Ovary (tissue), 7 donors: ENCODE measurements at regions not wholly inside any gene's neighbourhood (a gene's known extent, or its start where the extent isn't known, plus 50 kb on each side); places are given as distances from the start of the nearest gene placed in this dataset.

ENCODE experiments used
- DNase-seq, 5 donors: peaks; one replicate each; pipeline ENCODE4 v3.0.0-alpha.2; 2019 to 2020
- H3K27ac ChIP-seq, 2 donors: fragments of 200-600 bp; one replicate each; pipeline versions ENCODE4 v1.5.1 to v1.8.0; 2019 to 2022
- H3K27me3 ChIP-seq: fragments of 200-600 bp; one replicate; pipeline ENCODE4 v1.8.0; 2022
- H3K36me3 ChIP-seq: fragments of 200-600 bp; sonication (generic); one replicate; pipeline ENCODE4 v1.5.1; 2019
- H3K4me1 ChIP-seq: one replicate; pipeline ENCODE4 v1.8.1; 2013; ENCODE audit warnings: mild to moderate bottlenecking, moderate library complexity; ENCODE audit not compliant: insufficient read depth
- H3K4me3 ChIP-seq: fragments of 200-600 bp; sonication (generic); one replicate; pipeline ENCODE4 v1.5.1; 2017
- H3K9me3 ChIP-seq, 2 donors: fragments of 200-600 bp in 1 of 2; sonication (generic) in 1 of 2; one replicate each; pipeline versions ENCODE4 v1.5.1 to v1.8.1; 2013 to 2019; ENCODE audit warnings: mild to moderate bottlenecking in 1 of 2, moderate library complexity in 1 of 2
- EP300 ChIP-seq: sonication (generic); formaldehyde crosslinking; IDR thresholded peaks from one replicate; pipeline ENCODE4 v1.6.1; 2017; ENCODE audit warnings: antibody characterized with exemption
- POLR2A ChIP-seq: fragments of 450-650 bp; IDR thresholded peaks from one replicate; pipeline ENCODE4 v1.6.1; 2017; ENCODE audit warnings: antibody characterized with exemption, mild to moderate bottlenecking, moderate library complexity
- WGBS, 3 donors: extraction: QIAGEN DNeasy Blood & Tissue Kit in 1 of 3; methylation state at CpG; one replicate each; pipeline versions ENCODE4 v1.1.5 to v1.1.7; 2013 to 2017; 5-methylcytosine and 5-hydroxymethylcytosine counted together
- intact Hi-C, 4 donors: fragments of 100-400 bp; cut with DNase I; formaldehyde crosslinking; loops; one replicate each; pipeline versions ENCODE4 v1.11.0 to v1.15.1; 2022 to 2023
- TF ChIP-seq, protein P1 (sequence below), 3 donors: fragments of 450-650 bp in 2 of 3; fragments of 200-600 bp in 1 of 3; IDR thresholded peaks; one replicate each; pipeline versions ENCODE4 v1.5.1 to v1.8.0; 2016 to 2022; ENCODE audit warnings: antibody characterized with exemption in 3 of 3, mild to moderate bottlenecking in 1 of 3
- donor health status: DM: no; HTN: no; CAD: no; lungs with moderate emphysema.
- donor health status: DM: no; HTN: no; CAD: no.
- donor health status: Bipolar disorder and iron deficiency.
- donor health status: DM: no; HTN: no; CAD: no.
- donor health status: DM: yes; HTN: yes; CAD: no.

DNA sequence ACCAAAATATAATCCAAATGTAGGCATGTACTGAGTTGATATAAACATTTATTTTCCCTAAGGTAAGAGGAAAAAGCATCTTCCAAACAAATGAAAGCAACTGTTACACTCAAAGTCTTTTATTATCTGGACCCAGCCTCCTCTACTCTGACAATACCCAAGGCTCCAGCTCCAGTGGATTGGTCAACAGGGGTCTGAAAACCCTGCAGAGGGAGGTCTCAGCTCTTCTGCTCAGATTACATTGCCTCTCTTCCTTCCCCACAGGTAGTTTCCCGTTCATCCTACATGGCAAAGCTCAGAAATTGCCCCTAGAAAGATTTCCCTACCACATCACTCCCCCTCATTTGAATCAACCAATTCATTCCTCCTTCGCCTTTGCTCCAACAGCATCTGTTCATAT, 457.0 kb downstream of the METTL4 start:
- no peak overlapping the region for H3K4me3 ChIP-seq
- no peaks in the 10 kb centered on the region for H3K9me3 ChIP-seq
- no peak for TF ChIP-seq POLR2A
- TF ChIP-seq, protein P1, sequence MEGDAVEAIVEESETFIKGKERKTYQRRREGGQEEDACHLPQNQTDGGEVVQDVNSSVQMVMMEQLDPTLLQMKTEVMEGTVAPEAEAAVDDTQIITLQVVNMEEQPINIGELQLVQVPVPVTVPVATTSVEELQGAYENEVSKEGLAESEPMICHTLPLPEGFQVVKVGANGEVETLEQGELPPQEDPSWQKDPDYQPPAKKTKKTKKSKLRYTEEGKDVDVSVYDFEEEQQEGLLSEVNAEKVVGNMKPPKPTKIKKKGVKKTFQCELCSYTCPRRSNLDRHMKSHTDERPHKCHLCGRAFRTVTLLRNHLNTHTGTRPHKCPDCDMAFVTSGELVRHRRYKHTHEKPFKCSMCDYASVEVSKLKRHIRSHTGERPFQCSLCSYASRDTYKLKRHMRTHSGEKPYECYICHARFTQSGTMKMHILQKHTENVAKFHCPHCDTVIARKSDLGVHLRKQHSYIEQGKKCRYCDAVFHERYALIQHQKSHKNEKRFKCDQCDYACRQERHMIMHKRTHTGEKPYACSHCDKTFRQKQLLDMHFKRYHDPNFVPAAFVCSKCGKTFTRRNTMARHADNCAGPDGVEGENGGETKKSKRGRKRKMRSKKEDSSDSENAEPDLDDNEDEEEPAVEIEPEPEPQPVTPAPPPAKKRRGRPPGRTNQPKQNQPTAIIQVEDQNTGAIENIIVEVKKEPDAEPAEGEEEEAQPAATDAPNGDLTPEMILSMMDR (IDR thresholded peaks at IDR 0.05) = no peak
- no peak for TF ChIP-seq EP300
- intact Hi-C loops = no loop called here
- H3K36me3 ChIP-seq = no peaks in the 10 kb centered on the region
- WGBS, 3 donors = 33 to 41% (median 39%) methylated on average over 2 of the region's 2 CpGs
- DNase-seq = no peak
- no peaks in the 10 kb centered on the region for H3K4me1 ChIP-seq
- H3K27ac ChIP-seq = no peak overlapping the region
- H3K27me3 ChIP-seq = no peaks in the 10 kb centered on the region

DNA sequence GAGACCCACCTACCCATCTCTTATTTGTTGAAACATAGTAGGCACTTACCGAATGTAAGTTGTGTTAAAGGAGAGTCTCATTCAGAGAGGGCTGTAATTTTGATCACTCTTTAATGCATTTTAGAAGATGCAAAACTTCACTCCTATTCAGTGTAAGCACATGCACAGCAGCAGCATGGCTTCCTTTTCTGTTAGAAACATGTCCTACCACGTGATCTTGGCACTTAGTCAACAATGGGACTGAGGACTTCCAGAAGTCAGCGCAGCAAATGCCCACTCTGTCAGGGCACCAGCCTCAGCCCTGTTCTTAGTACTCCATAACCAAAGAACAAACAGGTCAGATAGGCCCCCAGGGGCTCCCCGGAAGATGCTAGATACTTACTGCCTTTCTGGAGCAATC, 456.5 kb downstream of the METTL4 start:
- H3K36me3 ChIP-seq = no peaks in the 10 kb centered on the region
- intact Hi-C loops = no loop called here
- H3K27ac ChIP-seq = no peak overlapping the region
- DNase-seq = no peak
- H3K4me3 ChIP-seq = no peak overlapping the region
- no peaks in the 10 kb centered on the region for H3K4me1 ChIP-seq
- no peak for TF ChIP-seq POLR2A
- 71 to 82% (median 81%) methylated on average over 4 of the region's 4 CpGs for WGBS, 3 donors
- no peaks in the 10 kb centered on the region for H3K9me3 ChIP-seq
- H3K27me3 ChIP-seq = no peaks in the 10 kb centered on the region

DNA sequence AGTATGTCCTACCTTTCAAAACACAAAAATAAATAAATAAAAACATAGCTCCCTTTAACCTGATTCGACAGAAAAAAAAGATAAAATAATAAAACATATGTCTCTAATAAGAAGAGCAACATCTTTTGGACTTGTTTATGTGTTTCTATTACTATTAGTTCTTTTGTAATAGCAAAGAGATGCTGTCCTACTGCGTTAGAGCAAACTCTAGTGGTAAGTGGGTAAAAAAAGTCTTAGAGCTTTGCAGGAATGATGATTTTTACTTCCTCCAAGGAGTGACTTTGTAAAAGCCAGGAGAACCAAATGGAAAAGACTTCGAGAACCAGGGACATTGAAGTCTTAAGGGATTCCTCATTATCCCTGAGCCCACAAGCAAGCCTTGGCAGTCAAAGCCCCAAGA, 450.1 kb downstream of the METTL4 start:
- TF ChIP-seq EP300 = no peak
- 45 to 57% (median 46%) methylated on average over 3 of the region's 3 CpGs for WGBS, 3 donors
- H3K4me1 ChIP-seq = no peaks in the 10 kb centered on the region
- no peaks in the 10 kb centered on the region for H3K27me3 ChIP-seq
- intact Hi-C loops = loop anchor here in 1 of 4 donors (10.0 kb wide), 1 partner anchor 46 kb away; no protein-coding TSS in a partner anchor
- H3K9me3 ChIP-seq = no peaks in the 10 kb centered on the region
- H3K36me3 ChIP-seq = no peaks in the 10 kb centered on the region
- H3K4me3 ChIP-seq = no peak overlapping the region
- no peak overlapping the region for H3K27ac ChIP-seq
- no peak for DNase-seq

DNA sequence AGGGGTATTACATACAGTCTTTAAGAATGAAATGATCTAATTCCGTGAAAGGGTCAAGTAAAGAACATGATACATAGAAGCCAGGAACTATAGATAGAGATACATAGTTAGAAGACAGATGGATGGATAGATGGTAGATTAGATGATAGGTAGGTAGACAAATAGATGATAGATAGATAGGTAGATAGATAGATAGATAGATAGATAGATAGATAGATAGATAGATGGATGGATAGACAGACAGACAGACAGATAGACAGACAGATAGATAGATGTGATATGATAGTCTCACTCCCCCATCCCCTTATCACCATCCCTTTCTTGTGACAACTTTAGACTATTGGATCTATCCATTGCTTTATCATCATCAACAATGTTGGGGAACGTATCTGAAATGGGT, 448.2 kb downstream of the METTL4 start:
- Histone ChIP-seq H3K4me1 (no peaks in the 10 kb centered on the region), H3K9me3 (no peaks in the 10 kb centered on the region), H3K4me3 (no peak overlapping the region), H3K27ac (no peak overlapping the region), H3K36me3 (no peaks in the 10 kb centered on the region), H3K27me3 (no peaks in the 10 kb centered on the region)
- intact Hi-C loops = loop anchor here in 1 of 4 donors (10.0 kb wide), 1 partner anchor 48 kb away; no protein-coding TSS in a partner anchor
- DNase-seq = no peak
- TF ChIP-seq, protein P1 (IDR thresholded peaks at IDR 0.05) = no peak
- no peak for TF ChIP-seq EP300
- 83 to 89% (median 88%) methylated on average over 2 of the region's 2 CpGs for WGBS, 3 donors

DNA sequence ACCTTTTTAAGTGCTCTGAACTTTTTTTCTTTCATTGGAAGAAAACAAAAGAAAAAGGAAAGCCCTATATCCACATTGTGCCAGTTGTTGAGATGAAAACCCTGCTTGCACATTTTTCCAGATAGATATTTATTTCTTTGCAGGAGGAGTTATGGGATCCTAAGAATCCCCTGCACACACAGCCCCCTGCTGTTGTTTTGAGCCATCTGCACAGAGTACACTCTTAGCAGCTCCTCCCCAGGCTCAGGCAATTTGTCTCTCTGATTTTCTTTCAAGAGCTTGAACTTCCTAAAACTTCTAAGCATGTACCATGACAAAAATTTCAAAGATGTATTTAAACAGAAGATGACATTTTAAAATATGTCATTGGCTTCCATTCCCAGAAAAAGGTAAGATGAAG, 436.9 kb downstream of the METTL4 start:
- TF ChIP-seq EP300 (no peak), POLR2A (no peak)
- TF ChIP-seq, protein P1 (IDR thresholded peaks at IDR 0.05) = no peak
- Histone ChIP-seq H3K4me1 (no peaks in the 10 kb centered on the region), H3K27me3 (no peaks in the 10 kb centered on the region), H3K27ac (no peak overlapping the region), H3K4me3 (no peak overlapping the region), H3K36me3 (no peaks in the 10 kb centered on the region), H3K9me3 (no peaks in the 10 kb centered on the region)
- no peak for DNase-seq
- intact Hi-C loops = loop anchor here in 1 of 4 donors (10.0 kb wide), 1 partner anchor 60 kb away; no protein-coding TSS in a partner anchor
